Left renal pelvis (tissue), 4 donors: ENCODE measurements at regions not wholly inside any gene's neighbourhood (a gene's known extent, or its start where the extent isn't known, plus 50 kb on each side); places are given as distances from the start of the nearest gene placed in this dataset.

ENCODE experiments used
- DNase-seq, 4 donors: peaks; one replicate each; pipeline ENCODE4 v3.0.0-alpha.2; 2013; ENCODE audit warnings: low read depth in 4 of 4, low spot score in 3 of 4

DNA sequence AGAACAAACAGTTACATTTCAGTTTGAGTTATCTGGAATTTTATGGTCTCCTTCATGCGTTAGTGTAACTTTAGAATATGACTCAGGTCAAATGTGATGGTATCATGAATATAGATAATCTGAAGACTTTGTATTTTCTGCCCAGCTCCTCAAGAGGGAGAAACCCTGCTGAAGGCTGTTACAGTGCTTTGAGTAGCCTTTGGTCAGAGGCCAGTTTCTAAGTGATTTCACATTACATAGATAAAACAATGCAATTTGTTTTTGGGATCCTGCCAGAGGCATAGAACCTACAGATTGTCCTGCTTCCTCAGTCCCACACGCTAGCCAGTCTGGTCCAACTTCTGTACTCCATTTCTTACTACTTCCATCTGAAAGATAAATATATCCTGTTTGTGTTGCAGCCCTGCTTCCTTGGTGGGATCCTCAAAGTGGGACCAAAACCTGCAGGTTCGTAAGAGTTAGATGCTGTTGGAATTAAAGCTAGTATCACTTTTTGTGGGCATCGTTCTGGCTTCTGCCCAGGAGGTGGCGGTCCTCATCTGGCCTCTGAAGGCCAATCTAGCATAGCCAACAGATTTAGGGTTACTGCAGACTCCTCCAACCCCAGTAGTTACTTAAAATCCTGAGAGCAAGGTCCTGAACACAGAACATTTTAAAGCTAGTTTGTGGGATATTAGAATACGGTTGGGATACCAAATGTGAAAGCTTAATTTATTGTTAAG lies 645.8 kb upstream of the USP24 start:
- DNase-seq, result no peak

DNA sequence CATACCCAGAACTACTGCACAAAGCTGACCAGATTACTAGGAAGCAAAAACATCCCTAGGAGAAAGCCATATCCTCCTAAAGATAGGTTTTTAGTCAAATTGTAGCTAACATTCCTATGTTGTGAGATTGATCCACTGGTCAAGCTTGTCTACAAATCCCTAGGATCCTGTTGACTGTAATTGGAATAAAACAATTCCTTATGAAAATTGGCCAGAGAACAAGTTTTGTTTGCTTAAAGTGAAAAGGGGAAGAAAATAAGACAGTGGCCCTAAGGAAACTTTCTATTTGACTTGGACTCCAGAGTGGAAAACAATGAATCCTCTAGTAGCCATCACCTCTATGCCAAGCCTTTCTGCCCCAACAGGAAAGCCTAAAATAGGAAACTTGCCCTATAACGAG lies 645.2 kb upstream of the USP24 start:
- DNase-seq, result no peak

DNA sequence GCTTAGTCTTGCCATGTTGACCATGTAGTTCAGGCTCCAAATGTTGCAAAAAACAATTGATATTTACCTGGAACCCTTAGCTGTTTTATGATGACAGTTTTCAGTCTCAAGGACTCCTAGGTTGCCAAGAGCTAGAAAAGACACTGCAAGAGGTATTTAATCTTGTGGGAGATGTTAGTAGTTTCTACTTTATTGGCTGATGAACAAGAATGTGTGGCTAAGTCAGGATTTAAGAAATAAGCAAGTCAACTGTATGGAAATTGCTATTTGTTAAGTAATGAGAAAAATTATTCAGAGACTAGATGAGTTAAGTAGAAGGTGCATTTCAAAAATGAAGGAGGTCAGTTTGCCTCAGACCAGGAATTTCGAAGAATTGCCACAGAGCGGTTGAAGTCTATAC lies 639.7 kb upstream of the USP24 start:
- no peak for DNase-seq

- DNase-seq, result no peak
Measured at GRCh38 chr1:55848906-55849305, 633.7 kb upstream of the USP24 start.

GRCh38 chr1:55846051-55846450 lies 630.9 kb upstream of the USP24 start:
- DNase-seq, result no peak

DNA sequence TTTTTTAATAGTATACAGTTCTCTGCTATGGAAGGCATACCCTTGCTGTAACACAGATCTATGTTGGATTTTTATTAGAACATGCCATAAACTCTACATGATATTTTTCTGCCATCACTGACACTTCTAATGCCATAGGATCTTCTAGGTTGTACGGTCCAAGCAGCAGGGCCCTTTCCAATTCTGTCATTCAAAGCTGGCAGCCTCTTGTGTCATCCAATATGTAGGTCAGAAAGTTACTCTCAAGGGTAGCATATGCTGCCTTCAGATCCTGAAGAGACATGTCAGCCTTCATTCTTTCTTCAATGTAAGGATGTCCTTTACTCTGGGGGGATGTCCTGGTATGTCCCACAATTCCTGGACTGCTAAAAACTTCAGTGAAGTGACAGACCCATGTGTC lies 629.2 kb upstream of the USP24 start:
- DNase-seq, result no peak

GRCh38 chr1:55839626-55840025 lies 624.5 kb upstream of the USP24 start:
- no peak for DNase-seq

- no peak for DNase-seq
Measured at GRCh38 chr1:55839221-55839620, 624.1 kb upstream of the USP24 start.

- DNase-seq, result no peak
Measured at GRCh38 chr1:55836086-55836485, 620.9 kb upstream of the USP24 start.

DNA sequence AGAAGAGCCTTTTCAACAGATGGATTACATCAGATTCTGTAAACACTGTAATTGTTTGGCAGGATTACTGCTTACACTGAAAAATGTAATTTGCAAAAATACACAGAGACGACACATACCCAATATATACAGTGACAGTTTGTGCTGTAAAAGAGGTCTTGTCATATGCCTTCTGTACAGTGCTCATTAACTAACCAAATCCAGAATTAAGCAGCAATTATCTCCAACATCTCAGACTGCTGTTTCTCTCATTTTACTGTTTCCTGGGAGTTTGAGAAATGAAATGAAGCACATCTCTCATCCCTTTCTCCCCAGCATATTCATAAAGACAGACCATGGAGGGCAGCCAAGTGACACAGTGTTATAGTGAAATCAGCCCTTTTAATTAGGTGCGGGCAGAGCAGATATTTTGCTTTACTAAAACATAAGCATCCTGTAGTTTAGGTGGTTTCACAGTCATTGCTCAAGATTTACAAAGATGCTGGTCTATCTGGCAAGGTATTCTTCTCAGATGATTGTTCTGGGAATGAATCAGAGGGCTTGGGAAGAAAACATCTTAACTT lies 618.4 kb upstream of the USP24 start:
- peak in 1 of 4 donors; percentile 34 for DNase-seq

- DNase-seq, result no peak
Measured at GRCh38 chr1:55831759-55832158, 616.6 kb upstream of the USP24 start.

DNA sequence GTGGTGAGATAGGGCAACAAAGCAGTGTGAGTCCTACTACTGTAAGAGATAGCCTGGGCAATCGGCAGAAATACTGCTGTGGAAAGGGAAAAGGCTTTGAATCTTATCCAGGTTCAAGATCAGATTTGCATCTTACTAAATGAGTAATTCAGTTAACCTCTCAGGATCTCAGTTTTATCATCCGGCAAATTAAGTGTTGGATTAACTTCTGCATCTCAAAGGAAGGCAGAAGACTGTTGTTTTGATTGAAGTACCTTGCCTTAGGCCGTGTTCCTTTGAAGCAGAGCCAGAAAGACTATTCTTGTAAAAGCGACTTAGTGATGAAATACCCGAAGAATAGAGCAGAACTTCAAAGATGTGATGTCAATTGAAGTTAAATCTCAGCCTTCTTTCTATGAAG lies 612.9 kb upstream of the USP24 start:
- no peak for DNase-seq

DNA sequence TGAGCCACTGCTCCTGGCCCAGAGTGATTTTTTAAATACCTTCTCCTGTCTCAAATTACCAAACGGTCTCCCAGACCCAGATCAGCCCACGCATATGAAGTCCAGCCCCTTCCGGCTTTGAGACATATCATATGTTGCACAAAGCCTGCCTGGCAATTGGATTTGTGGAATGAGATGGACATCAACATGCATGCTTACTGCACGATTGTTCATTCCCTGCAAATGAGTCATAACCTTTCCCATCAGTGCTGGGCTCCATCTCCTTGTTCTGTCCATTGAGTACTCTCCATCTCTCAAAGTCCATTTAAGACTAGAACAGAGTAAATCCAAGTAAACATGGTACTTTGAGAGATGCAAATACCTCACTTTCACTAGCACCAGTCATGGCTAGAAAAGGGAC lies 612.2 kb upstream of the USP24 start:
- no peak for DNase-seq

- no peak for DNase-seq
Measured at GRCh38 chr1:55826381-55827080, 611.4 kb upstream of the USP24 start.

DNA sequence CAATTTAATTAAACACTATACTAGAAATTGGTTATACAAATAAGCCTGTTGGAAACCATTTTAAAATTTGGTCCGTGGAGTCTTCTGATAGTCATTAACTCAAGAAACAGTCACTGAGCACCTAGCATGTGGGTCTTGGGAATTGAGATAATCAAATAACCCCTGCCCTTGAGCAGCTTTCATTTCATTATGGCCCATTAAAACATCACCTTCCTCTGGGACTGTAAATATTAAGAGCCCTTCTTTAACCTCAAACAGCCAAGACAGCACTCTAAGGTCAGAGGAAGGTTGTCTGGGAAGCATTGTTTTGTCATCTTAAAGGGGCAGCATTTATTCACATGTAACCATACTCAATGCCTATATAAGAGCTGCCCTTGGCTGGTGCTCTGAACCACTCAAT lies 610.3 kb upstream of the USP24 start:
- no peak for DNase-seq

DNA sequence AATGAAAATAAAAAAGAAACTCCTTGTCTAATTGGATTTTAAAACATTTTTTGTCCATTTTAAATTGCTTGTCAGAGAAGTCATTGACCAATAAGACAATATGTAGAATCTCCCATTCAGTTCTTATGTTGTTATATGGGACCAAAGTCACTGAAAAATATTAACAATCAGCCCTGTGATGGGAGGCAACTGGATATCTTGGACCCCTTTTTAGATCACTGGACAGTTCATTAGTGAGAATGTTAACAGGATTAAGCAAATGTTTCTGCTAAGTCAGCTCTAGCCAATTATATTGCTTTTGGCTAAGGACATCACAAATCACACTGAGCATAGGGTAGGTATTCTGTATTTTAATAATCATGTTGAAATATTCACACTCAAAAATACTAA lies 609.1 kb upstream of the USP24 start:
- DNase-seq, result no peak

DNA sequence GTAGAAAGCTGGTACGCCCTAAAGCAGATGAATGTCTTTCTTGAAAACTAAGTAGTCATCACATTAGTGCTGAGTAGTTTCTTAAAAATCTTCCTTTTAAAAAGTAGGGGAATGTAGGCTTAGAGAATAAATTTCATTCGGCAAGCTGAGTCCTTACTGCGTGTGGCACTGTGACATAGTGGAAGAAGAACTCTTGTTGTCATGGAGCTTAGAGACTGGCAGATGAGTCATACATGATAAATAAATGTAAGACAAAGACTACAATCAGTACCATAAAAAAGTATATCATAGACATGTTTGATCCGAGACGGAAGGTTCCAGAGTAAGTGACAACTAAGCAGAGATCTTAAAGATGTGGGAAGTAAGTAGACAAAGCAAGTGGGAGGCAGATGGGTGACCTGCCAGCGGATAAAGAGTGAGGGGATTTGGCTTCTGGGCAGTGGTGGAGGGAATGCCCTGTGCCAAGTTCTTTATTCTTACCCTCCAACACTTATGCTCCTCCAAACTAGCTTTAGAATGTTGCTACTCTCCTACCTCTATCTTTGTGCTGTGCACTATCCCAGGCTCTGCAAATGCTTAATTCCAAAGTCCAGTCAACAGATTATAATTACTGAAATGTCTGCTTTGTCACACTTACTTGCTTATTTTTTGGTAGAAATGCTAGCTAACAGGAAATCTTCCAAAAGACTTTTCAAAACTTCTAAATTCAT lies 608.5 kb upstream of the USP24 start:
- DNase-seq, result no peak

DNA sequence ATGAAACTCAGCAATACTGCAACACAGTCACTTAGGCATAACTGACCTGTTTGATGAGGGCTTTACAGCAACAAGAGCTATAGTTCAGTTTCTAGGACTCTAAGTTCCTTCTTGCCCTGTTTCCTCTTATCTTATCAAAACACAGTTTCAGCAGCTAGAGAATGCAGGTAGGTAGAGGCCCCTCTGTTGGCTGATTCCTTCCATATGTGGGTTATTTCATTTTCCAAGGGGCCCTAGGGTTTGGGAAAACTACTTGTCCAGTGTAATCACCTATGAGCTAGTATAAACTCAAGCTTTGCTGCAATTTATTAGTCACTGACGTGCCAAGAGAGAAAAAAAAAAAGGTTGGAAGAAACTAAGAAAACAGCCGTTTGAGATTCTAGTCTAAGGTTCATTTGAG lies 607.7 kb upstream of the USP24 start:
- DNase-seq, result no peak

DNA sequence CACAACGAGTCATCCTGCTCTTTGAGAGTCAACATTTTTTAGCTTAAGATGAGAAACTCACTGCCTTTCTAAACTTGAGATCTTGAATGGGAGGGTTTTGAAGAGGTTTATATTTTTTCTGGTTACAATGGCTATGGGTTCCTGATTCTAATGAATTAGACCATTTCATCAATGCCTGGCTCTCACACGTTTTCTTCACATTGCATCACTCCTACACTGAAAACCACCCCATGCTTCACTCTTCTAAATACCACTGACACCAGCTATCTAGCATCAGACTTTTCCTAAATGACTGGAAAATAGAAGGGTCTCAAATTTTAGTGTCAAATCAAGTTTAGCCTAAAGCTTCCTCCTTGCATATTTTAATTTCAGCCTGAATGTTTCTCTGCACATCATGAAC lies 606.1 kb upstream of the USP24 start:
- no peak for DNase-seq

DNA sequence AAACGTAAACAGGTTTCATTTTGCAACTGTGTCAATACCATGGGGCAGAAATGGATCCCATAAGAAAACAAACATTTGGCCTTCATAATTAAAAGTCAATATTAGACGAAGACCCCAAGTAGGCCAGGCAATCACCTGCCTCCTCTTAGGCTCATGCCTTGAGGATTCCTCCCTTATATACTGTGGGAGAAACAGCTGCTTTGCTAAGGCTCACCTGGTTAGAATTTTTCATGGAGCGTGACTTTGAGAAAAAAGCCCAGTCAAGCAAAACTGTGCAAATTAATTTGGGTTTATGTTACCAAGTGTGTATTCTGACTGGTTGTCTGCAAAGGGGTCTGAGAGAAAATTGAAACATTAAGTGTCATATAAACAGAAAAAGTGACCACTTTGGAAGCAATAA lies 605.3 kb upstream of the USP24 start:
- peak in 2 of 4 donors; percentile 22 to 48 for DNase-seq

DNA sequence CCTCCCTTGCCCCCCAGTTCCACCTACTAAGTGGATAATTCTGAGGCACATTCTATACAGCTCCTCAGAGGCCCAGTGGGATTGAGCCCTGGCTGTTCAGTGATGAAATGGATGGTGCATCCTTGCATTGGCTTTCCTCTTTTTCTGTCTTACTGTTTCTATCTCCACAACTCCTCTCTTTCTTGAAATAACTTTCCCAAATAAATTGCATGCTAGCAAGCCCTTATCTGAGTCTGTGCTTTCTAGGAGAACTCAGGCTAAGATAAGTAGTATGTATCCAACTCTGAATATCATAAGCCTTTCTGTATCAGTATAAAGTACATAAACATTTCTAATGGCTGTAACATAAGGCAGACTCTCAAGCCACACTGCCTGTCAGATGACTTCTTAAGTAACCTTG lies 603.8 kb upstream of the USP24 start:
- no peak for DNase-seq
